ENCODE measurements at regions not wholly inside any gene's neighbourhood (a gene's known extent, or its start where the extent isn't known, plus 50 kb on each side); places are given as distances from the start of the nearest gene placed in this dataset.

GRCh38 chr6:122098201-122098678, 301.2 kb upstream of the HSF2 start:
- no peak for TF ChIP-seq CTCF (IDR thresholded peaks at IDR 0.05; ENCODE audit: low read depth, low read length)
- H3K27me3 ChIP-seq = no peaks in the 10 kb centered on the region
- H3K36me3 ChIP-seq = no peaks in the 10 kb centered on the region
- DNase-seq = no peak
- no peaks in the 10 kb centered on the region for H3K9me3 ChIP-seq
- H3K4me1 ChIP-seq = no peaks in the 10 kb centered on the region
- no peak overlapping the region for H3K4me3 ChIP-seq (ENCODE audit: low read depth, low read length)

DNA sequence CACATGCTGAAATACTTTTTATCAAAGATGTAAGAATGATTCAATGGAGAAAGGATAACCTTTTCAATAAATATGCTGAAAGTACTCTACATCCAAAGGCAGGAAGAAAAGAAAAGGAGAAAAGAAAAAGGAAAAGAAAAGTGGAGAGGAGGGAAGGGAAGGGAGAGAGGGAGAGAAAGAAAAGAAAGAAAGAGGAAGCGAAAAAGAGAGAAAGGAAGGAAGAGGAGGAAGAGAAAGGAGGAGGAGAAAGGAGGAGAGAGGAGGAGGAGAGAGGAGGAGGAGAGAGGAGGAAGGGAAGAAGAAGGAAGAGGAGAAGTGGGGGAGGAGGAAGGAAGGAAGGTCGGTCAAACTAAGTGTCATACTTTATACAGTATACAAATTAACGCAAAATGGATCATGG, 297.4 kb upstream of the HSF2 start:
- H3K9me3 ChIP-seq = no peaks in the 10 kb centered on the region
- H3K4me3 ChIP-seq (ENCODE audit: low read depth, low read length) = no peak overlapping the region
- H3K4me1 ChIP-seq = no peaks in the 10 kb centered on the region
- DNase-seq = no peak
- no peak for TF ChIP-seq CTCF (IDR thresholded peaks at IDR 0.05; ENCODE audit: low read depth, low read length)
- no peaks in the 10 kb centered on the region for H3K36me3 ChIP-seq
- H3K27me3 ChIP-seq = no peaks in the 10 kb centered on the region

- no peaks in the 10 kb centered on the region for H3K9me3 ChIP-seq
- no peak for TF ChIP-seq CTCF (IDR thresholded peaks at IDR 0.05; ENCODE audit: low read depth, low read length)
- no peaks in the 10 kb centered on the region for H3K27me3 ChIP-seq
- no peaks in the 10 kb centered on the region for H3K4me1 ChIP-seq
- H3K36me3 ChIP-seq = no peaks in the 10 kb centered on the region
- DNase-seq = no peak
- H3K4me3 ChIP-seq (ENCODE audit: low read depth, low read length) = no peak overlapping the region
These were observed 292.1 kb upstream of the HSF2 start for GRCh38 chr6:122107256-122107852.

DNA sequence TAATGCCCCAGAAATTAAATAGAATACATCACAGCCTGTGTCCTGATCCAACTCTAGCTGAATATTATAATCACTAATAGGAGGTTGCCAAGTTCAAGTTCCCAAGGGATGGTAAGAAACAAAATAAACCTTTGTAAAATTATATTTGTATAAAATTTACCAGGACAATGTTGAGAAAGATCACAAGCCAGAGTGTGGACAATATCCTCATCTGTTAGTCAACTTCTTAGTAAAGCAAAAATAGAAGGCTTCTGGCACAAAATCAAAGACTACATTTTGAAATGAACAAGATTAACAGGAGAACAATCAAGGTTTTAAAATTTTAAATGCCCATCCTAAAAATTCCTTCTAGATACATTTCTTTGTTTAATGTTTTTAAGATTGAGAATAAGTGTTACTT, 290.4 kb upstream of the HSF2 start:
- DNase-seq = no peak
- H3K9me3 ChIP-seq = no peaks in the 10 kb centered on the region
- H3K27me3 ChIP-seq = no peaks in the 10 kb centered on the region
- no peak overlapping the region for H3K4me3 ChIP-seq (ENCODE audit: low read depth, low read length)
- H3K36me3 ChIP-seq = no peaks in the 10 kb centered on the region
- no peaks in the 10 kb centered on the region for H3K4me1 ChIP-seq
- TF ChIP-seq CTCF (IDR thresholded peaks at IDR 0.05; ENCODE audit: low read depth, low read length) = no peak

DNA sequence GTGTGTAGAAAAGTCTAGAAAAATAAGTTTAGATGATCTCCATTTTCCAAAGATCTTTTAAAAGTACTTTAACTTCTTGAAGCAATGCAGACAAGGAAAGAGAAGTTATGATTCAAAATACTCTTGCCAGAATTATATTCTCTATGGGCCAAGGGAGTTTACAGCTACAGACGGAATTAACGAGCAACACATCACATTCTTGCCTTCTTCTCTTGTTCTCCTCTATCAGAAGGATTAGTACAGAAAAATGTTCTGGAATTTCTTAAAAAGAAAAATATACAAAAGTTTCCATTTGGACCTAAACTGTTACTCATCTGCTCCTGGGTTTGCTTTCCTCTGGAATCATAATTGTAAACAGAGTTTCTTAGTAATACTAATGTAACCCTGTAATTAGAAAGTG, 284.7 kb upstream of the HSF2 start:
- H3K4me3 ChIP-seq (ENCODE audit: low read depth, low read length) = no peak overlapping the region
- H3K4me1 ChIP-seq = no peaks in the 10 kb centered on the region
- TF ChIP-seq CTCF (IDR thresholded peaks at IDR 0.05; ENCODE audit: low read depth, low read length) = no peak
- no peak for DNase-seq
- H3K27me3 ChIP-seq = no peaks in the 10 kb centered on the region
- H3K36me3 ChIP-seq = no peaks in the 10 kb centered on the region
- no peaks in the 10 kb centered on the region for H3K9me3 ChIP-seq

DNA sequence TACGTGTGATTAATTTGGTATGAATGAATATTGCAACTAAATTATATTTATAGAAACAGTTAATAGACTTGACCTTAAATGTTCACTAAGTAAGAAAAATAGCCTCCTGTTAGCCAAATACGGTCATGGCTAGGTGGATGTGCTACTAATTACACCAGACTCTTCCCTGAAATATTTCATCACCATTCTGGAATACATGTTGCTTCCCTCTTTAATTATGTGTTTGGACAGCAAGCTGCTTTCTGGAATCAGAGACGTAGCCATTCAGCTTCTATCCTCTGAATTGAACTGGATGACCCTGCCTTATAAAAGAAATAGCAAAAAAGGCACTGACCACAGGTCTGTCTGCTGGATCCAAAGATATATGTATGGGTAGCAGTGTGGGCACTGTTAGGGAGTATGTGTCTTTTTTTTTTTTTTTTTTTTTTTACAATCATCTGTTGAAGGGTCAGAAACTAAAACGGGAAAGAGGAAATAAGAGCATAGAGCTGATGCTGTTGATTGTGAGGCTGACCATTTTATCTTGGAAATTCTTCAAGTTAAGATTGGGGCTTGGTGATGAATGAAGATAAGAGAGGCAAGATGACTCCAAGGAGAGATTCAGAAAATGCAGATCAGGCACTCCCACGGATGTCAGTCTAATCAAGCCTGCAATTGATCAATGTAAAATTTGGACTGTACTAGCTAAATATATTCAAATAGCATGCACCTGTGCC, 283.2 kb upstream of the HSF2 start:
- no peak for TF ChIP-seq CTCF (IDR thresholded peaks at IDR 0.05; ENCODE audit: low read depth, low read length)
- H3K4me3 ChIP-seq (ENCODE audit: low read depth, low read length) = no peak overlapping the region
- no peaks in the 10 kb centered on the region for H3K27me3 ChIP-seq
- DNase-seq = no peak
- no peaks in the 10 kb centered on the region for H3K36me3 ChIP-seq
- H3K9me3 ChIP-seq = no peaks in the 10 kb centered on the region
- H3K4me1 ChIP-seq = no peaks in the 10 kb centered on the region

Measured in BE2C (cell line).